GM12864 (cell line): ENCODE measurements at regions not wholly inside any gene's neighbourhood (a gene's known extent, or its start where the extent isn't known, plus 50 kb on each side); places are given as distances from the start of the nearest gene placed in this dataset.

ENCODE experiments used
- DNase-seq: peaks from one replicate; pipeline ENCODE4 v3.0.0-alpha.2; 2011; ENCODE audit warnings: low read depth
- H3K4me3 ChIP-seq: 2 replicates; pipeline ENCODE4 v1.5.1; 2011; ENCODE audit warnings: mild to moderate bottlenecking, low read depth, low read length, control low read depth
- TF ChIP-seq, protein P1 (sequence below): IDR thresholded peaks from 2 replicates; pipeline ENCODE4 v1.5.1; 2011; ENCODE audit warnings: low read depth, mild to moderate bottlenecking, moderate library complexity, low read length, control low read depth, inconsistent platforms; ENCODE audit errors: missing control alignments

GRCh38 chr1:60950224-60951063 is 131.9 kb upstream of the NFIA start:
- no peak overlapping the region for H3K4me3 ChIP-seq
- TF ChIP-seq, protein P1, sequence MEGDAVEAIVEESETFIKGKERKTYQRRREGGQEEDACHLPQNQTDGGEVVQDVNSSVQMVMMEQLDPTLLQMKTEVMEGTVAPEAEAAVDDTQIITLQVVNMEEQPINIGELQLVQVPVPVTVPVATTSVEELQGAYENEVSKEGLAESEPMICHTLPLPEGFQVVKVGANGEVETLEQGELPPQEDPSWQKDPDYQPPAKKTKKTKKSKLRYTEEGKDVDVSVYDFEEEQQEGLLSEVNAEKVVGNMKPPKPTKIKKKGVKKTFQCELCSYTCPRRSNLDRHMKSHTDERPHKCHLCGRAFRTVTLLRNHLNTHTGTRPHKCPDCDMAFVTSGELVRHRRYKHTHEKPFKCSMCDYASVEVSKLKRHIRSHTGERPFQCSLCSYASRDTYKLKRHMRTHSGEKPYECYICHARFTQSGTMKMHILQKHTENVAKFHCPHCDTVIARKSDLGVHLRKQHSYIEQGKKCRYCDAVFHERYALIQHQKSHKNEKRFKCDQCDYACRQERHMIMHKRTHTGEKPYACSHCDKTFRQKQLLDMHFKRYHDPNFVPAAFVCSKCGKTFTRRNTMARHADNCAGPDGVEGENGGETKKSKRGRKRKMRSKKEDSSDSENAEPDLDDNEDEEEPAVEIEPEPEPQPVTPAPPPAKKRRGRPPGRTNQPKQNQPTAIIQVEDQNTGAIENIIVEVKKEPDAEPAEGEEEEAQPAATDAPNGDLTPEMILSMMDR = no peak
- no peak for DNase-seq

DNA sequence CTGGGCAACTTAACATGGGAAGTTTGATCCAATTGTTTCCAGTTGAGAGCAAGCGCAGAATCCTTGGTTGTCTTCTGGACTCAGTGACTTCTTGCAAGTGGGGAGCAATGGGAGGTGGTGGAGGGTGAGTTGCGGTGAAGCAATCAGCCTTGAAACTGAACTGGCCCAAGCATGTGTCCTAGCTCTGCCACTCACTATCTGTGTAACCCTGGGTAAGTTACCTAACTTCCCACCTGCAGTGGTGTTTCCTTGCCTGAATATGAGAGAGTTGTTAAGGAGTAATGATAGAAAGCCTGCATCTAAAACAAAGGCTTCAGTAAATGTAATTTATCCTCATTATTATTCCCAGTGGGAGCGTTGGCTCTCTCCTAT is 132.5 kb upstream of the NFIA start:
- no peak overlapping the region for H3K4me3 ChIP-seq
- TF ChIP-seq, protein P1 = no peak

GRCh38 chr1:60949154-60949825 is 133.1 kb upstream of the NFIA start:
- TF ChIP-seq, protein P1 = no peak
- H3K4me3 ChIP-seq = no peak overlapping the region
- no peak for DNase-seq

More for the DNA sequence above, 132.5 kb upstream of the NFIA start:
- DNase-seq = no peak

- TF ChIP-seq, protein P1 = no peak
- no peak for DNase-seq
- H3K4me3 ChIP-seq = no peak overlapping the region
Measured at GRCh38 chr1:60948486-60948885, 133.9 kb upstream of the NFIA start.

- TF ChIP-seq, protein P1 = no peak
- H3K4me3 ChIP-seq = no peak overlapping the region
Measured at GRCh38 chr1:60947367-60947766, 135.0 kb upstream of the NFIA start.

GRCh38 chr1:60942896-60943638 is 139.3 kb upstream of the NFIA start:
- no peak for DNase-seq
- TF ChIP-seq, protein P1 = no peak
- no peak overlapping the region for H3K4me3 ChIP-seq

More at GRCh38 chr1:60947367-60947766, 135.0 kb upstream of the NFIA start:
- DNase-seq = no peak
